ENCODE measurements at regions not wholly inside any gene's neighbourhood (a gene's known extent, or its start where the extent isn't known, plus 50 kb on each side); places are given as distances from the start of the nearest gene placed in this dataset.

GRCh38 chr3:157763644-157764043 is 260.4 kb upstream of the VEPH1 start:
- TF ChIP-seq, protein P1, sequence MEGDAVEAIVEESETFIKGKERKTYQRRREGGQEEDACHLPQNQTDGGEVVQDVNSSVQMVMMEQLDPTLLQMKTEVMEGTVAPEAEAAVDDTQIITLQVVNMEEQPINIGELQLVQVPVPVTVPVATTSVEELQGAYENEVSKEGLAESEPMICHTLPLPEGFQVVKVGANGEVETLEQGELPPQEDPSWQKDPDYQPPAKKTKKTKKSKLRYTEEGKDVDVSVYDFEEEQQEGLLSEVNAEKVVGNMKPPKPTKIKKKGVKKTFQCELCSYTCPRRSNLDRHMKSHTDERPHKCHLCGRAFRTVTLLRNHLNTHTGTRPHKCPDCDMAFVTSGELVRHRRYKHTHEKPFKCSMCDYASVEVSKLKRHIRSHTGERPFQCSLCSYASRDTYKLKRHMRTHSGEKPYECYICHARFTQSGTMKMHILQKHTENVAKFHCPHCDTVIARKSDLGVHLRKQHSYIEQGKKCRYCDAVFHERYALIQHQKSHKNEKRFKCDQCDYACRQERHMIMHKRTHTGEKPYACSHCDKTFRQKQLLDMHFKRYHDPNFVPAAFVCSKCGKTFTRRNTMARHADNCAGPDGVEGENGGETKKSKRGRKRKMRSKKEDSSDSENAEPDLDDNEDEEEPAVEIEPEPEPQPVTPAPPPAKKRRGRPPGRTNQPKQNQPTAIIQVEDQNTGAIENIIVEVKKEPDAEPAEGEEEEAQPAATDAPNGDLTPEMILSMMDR (IDR thresholded peaks at IDR 0.05): no peak
- no peak for TF ChIP-seq EZH2 (IDR thresholded peaks at IDR 0.05)

All from neural progenitor cell (in vitro differentiated cells).